ENCODE measurements at regions not wholly inside any gene's neighbourhood (a gene's known extent, or its start where the extent isn't known, plus 50 kb on each side); places are given as distances from the start of the nearest gene placed in this dataset.

GRCh38 chr5:56683281-56683680 is 132.1 kb upstream of the MAP3K1 start:
- no peak overlapping the region for H3K4me2 ChIP-seq (ENCODE audit: insufficient read depth, low read length)
- DNase-seq (ENCODE audit: extremely low read depth in 1 of 4, low spot score in 3 of 4), result no peak
- POLR2A ChIA-PET, result no interaction called here
- H3K36me3 ChIP-seq (ENCODE audit: control insufficient read depth, insufficient read depth, low read length), result no peaks in the 10 kb centered on the region
- H2AFZ ChIP-seq (ENCODE audit: low read depth, low read length), result no peak overlapping the region
- no peaks in the 10 kb centered on the region for H3K9me3 ChIP-seq (replicated peaks; ENCODE audit: control insufficient read depth, insufficient read depth, low read depth, low read length)
- ATAC-seq, result no peak
- no peak overlapping the region for H3K4me3 ChIP-seq
- no peak overlapping the region for H3K9ac ChIP-seq (ENCODE audit: insufficient read depth in 1 of 2, low read depth in 2 of 2, low read length in 2 of 2)
- WGBS (ENCODE audit: insufficient coverage, low coverage, missing lambda C conversion rate), result 12% methylated on average over 1 of the region's 1 CpG
- FAIRE-seq, result no peak
- CTCF ChIA-PET (ENCODE audit: low intra/inter-chr PET ratio), result no interaction called here
- H3K79me2 ChIP-seq (ENCODE audit: control insufficient read depth, insufficient read depth, low read length), result no peaks in the 10 kb centered on the region
- no peaks in the 10 kb centered on the region for H4K20me1 ChIP-seq (replicated peaks; ENCODE audit: control insufficient read depth, insufficient read depth, low read length)
- intact Hi-C loops (cut with micrococcal nuclease), result no loop called here
- peaks cover 0 to 9% of the 10 kb centered on the region in 2 experiments; a peak in 2 of 5 replicates for H3K27me3 ChIP-seq (ENCODE audit: control insufficient read depth in 2 of 2, insufficient read depth in 2 of 2, low read length in 2 of 2)
- no peaks in the 10 kb centered on the region for H3K9me1 ChIP-seq (ENCODE audit: control insufficient read depth, insufficient read depth, low read length)
- TF ChIP-seq MAFF (IDR thresholded peaks at IDR 0.05; ENCODE audit: low read length) (peak; percentile 3; the same call in 1 of the 2 replicates), RBBP5 (IDR thresholded peaks at IDR 0.05; ENCODE audit: borderline replicate concordance, insufficient read depth, low read length, poor library complexity, severe bottlenecking) (no peak), ZBTB26 (CRISPR knock-in tag; IDR thresholded peaks at IDR 0.05) (no peak), MAFG (tag; conservative IDR thresholded peaks at IDR 0.05) (peak; percentile 22; the same call in 1 of the 2 replicates), HDAC1 (IDR thresholded peaks at IDR 0.05) (no peak), C11orf30 (IDR thresholded peaks at IDR 0.05; ENCODE audit: low read depth) (peak; percentile 20; the same call in 1 of the 2 replicates), GMEB1 (CRISPR knock-in tag; IDR thresholded peaks at IDR 0.05) (no peak), ZNF316 (IDR thresholded peaks at IDR 0.05) (peak; percentile 42; the same call in 1 of the 2 replicates), FOXM1 (IDR thresholded peaks at IDR 0.05; ENCODE audit: low read depth) (no peak), FOXM1 (CRISPR knock-in tag; IDR thresholded peaks at IDR 0.05; ENCODE audit: low read depth) (no peak), ZBTB34 (CRISPR knock-in tag; IDR thresholded peaks at IDR 0.05) (no peak), ELF2 (CRISPR knock-in tag; IDR thresholded peaks at IDR 0.05) (no peak)
- H3K27ac ChIP-seq (ENCODE audit: extremely low read depth, low read depth, low read length), result no peak overlapping the region
- H3K4me1 ChIP-seq (replicated peaks in 1 of 2; ENCODE audit: control insufficient read depth in 2 of 2, insufficient read depth in 2 of 2, low read length in 2 of 2), result peaks cover 0 to 1% of the 10 kb centered on the region in 2 experiments; a peak in 3 of 5 replicates
- BruUV-seq (replicated peaks), result no TSS peak
- in situ Hi-C loops (cut with MboI), result no loop called here

Measured in K562 (cell line).